Body of pancreas (tissue), 4 donors: ENCODE measurements at regions not wholly inside any gene's neighbourhood (a gene's known extent, or its start where the extent isn't known, plus 50 kb on each side); places are given as distances from the start of the nearest gene placed in this dataset.

Source experiments
- ATAC-seq: fragments of 150-250 bp; one replicate; pipeline ENCODE4 v1.9.1; 2016
- DNase-seq, 4 donors: peaks; one replicate each; pipeline ENCODE4 v3.0.0-alpha.2; 2019
- H3K27ac ChIP-seq, 4 donors: fragments of 200-600 bp; sonication (generic); 1 replicate in 3 of 4; 2 replicates in 1 of 4; pipeline versions ENCODE4 v1.5.1 to v1.6.1; 2016 to 2019; ENCODE audit warnings: mild to moderate bottlenecking in 1 of 4, mixed read lengths in 1 of 4, moderate library complexity in 1 of 4
- H3K27me3 ChIP-seq, 2 donors: fragments of 200-600 bp; sonication (generic); one replicate each; pipeline ENCODE4 v1.6.0; 2016; ENCODE audit warnings: mild to moderate bottlenecking in 1 of 2
- H3K36me3 ChIP-seq, 2 donors: fragments of 200-600 bp; sonication (generic); replicated peaks in 1 of 2; 2 replicates each; pipeline ENCODE4 v1.5.1; 2016; ENCODE audit warnings: low read depth in 2 of 2; ENCODE audit not compliant: insufficient read depth in 1 of 2
- H3K4me1 ChIP-seq: fragments of 200-600 bp; sonication (generic); one replicate; pipeline ENCODE4 v1.6.0; 2016
- H3K4me3 ChIP-seq, 2 donors: fragments of 200-600 bp; sonication (generic); 1 replicate in 1 of 2; 2 replicates in 1 of 2; pipeline ENCODE4 v1.5.1; 2016 to 2019
- H3K9me3 ChIP-seq, 3 donors: fragments of 200-600 bp; sonication (generic); 1 replicate in 2 of 3; 2 replicates in 1 of 3; pipeline ENCODE4 v1.5.1; 2016
- CTCF ChIP-seq, 7 experiments: fragments of 450-650 bp in 4 of 7; fragments of 200-600 bp in 3 of 7; sonication (generic) in 3 of 7; IDR thresholded peaks; one replicate each; pipeline ENCODE4 v1.5.1; 2016 to 2019; ENCODE audit warnings: antibody characterized with exemption in 7 of 7
- POLR2A ChIP-seq, 3 donors: fragments of 450-650 bp; IDR thresholded peaks; one replicate each; pipeline ENCODE4 v1.6.1; 2016; ENCODE audit warnings: antibody characterized with exemption in 3 of 3, mild to moderate bottlenecking in 2 of 3
- WGBS, 2 donors: methylation state at CpG; one replicate each; pipeline ENCODE4 v1.1.5; 2017; 5-methylcytosine and 5-hydroxymethylcytosine counted together
- intact Hi-C: fragments of 100-400 bp; cut with DNase I; formaldehyde crosslinking; loops from one replicate; pipeline ENCODE4 v1.15.1; 2023

DNA sequence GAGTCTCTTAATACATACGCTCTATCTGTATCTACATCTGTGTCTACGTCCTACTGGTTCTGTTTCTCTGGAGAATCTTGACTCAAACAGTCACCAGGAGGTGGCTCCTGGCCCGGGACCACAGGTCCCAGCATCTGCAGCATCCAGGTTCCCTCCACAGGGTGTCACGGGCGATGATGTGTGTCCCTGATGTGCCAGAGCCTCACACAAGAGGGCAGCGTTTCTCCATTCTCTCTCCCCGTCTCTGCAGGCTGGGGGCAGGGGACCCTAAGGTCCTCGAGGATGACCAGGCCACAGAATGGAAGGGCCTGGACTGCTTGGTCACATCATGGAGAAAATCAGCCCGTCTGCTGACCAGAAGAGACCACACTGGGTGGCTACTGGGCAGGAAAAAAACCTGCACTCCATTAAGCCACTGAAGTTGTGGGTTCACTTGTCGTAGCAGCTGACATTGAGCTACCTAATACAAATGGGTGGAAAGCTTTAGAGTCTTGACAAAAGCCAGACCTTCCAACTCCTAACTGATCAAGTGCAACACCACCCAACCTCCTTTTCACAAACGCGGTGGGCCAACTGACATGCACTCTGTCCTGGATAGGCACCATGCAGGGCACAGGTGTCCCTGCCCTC lies 392.5 kb downstream of the CTTN start:
- 83 to 86% methylated on average over 5 to 12 of the region's 12 CpGs for WGBS, 2 donors
- H3K4me3 ChIP-seq: no peak overlapping the region
- ATAC-seq (no peak), DNase-seq (no peak)
- intact Hi-C loops: no loop called here
- no peaks in the 10 kb centered on the region for H3K9me3 ChIP-seq
- peaks cover 0 to 3% of the 10 kb centered on the region in 2 donors for H3K36me3 ChIP-seq
- no peak for TF ChIP-seq CTCF (IDR thresholded peaks at IDR 0.05)
- TF ChIP-seq POLR2A (IDR thresholded peaks at IDR 0.05): no peak
- no peak overlapping the region for H3K27ac ChIP-seq
- H3K27me3 ChIP-seq: no peaks in the 10 kb centered on the region
- no peaks in the 10 kb centered on the region for H3K4me1 ChIP-seq

DNA sequence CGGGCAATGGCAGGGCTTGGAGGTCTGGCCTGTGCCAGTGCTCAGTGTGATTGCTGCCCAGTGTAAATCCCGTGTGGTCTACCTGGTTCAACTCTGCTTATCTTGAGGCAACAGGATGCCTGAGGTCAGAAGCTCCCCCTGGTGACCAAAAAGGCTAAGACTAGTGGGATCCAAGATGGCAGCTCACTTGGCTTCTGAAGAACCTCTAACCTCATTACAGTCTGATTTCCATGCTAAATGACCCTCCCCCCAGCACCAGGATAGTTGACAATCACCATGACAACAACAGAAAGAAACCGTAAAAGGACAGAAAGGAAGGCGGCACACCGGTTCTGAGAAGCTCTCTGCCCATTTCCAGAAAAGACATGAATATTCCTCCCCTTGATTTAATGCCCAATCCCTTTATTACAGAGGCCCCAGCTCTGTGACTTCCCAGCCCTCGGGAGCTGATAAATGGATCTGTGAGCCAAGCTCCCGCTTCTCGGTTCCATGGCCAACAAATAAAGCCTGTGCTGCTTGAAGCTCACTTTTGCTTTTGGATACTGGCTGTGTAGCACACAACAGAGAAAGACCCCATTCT lies 398.4 kb downstream of the CTTN start:
- no peaks in the 10 kb centered on the region for H3K27me3 ChIP-seq
- no peaks in the 10 kb centered on the region for H3K4me1 ChIP-seq
- WGBS, 2 donors: 94 to 95% methylated on average over 8 of the region's 8 CpGs
- intact Hi-C loops: no loop called here
- ATAC-seq (no peak), DNase-seq (no peak)
- H3K36me3 ChIP-seq: peaks cover 0 to 4% of the 10 kb centered on the region in 2 donors
- no peak overlapping the region for H3K4me3 ChIP-seq
- TF ChIP-seq CTCF (IDR thresholded peaks at IDR 0.05) (no peak), POLR2A (IDR thresholded peaks at IDR 0.05) (no peak)
- no peak overlapping the region for H3K27ac ChIP-seq
- no peaks in the 10 kb centered on the region for H3K9me3 ChIP-seq

DNA sequence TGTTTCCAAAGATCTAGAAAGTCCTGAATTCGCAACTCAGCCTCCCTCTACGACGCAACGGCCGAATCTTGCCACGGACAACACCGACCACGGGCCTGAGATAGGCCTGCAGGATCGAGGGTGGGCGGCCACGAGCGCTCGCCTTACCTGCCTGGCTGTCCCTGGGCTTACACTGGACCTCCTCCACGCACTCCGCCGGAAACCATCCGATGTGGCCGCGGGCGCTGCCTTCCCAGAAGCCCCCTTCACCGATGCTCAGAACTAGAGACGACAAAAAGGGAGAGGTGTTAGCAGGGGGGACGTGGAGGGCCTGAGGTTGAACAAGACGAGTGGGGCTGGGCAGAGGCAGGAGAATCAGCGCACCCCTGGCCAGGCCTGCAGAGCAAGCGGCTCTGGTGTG lies 400.0 kb downstream of the CTTN start:
- Histone ChIP-seq H3K4me3 (no peak overlapping the region), H3K36me3 (peaks cover 0 to 4% of the 10 kb centered on the region in 2 donors), H3K9me3 (no peaks in the 10 kb centered on the region), H3K27ac (no peak overlapping the region), H3K4me1 (no peaks in the 10 kb centered on the region), H3K27me3 (no peaks in the 10 kb centered on the region)
- WGBS, 2 donors: 91 to 94% methylated on average over 23 to 26 of the region's 26 CpGs
- intact Hi-C loops: no loop called here
- TF ChIP-seq CTCF (IDR thresholded peaks at IDR 0.05): no peak
- TF ChIP-seq POLR2A (IDR thresholded peaks at IDR 0.05): no peak
- no peak for DNase-seq
- ATAC-seq: no peak

DNA sequence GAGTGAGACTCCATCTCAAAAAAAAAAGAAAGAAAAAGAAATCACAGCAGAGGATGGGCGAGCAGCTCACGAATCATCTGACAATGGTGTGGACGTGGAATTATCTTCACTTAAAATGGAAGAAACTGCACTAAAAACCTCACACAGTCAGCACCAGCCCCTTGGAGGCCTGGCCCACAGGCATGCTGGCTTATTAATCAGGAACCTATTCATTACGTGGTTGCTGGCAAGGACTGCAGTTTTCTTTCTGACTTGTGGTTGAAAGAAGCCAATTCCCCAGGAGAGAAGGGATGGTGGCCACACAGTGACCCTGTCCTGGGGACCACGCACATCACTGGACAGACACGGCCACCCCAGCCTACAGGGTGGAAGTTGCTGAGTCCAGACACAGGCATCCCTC lies 401.1 kb downstream of the CTTN start:
- TF ChIP-seq POLR2A (IDR thresholded peaks at IDR 0.05) (no peak), CTCF (IDR thresholded peaks at IDR 0.05) (no peak)
- Histone ChIP-seq H3K27ac (no peak overlapping the region), H3K9me3 (no peaks in the 10 kb centered on the region), H3K4me3 (no peak overlapping the region), H3K36me3 (peaks cover 0 to 4% of the 10 kb centered on the region in 2 donors), H3K27me3 (no peaks in the 10 kb centered on the region), H3K4me1 (no peaks in the 10 kb centered on the region)
- ATAC-seq (no peak), DNase-seq (no peak)
- 77 to 80% methylated on average over 6 of the region's 6 CpGs for WGBS, 2 donors
- intact Hi-C loops: no loop called here

- 96 to 98% methylated on average over 5 to 7 of the region's 8 CpGs for WGBS, 2 donors
- intact Hi-C loops: no loop called here
- no peak overlapping the region for H3K27ac ChIP-seq
- H3K4me1 ChIP-seq: no peaks in the 10 kb centered on the region
- ATAC-seq (no peak), DNase-seq (no peak)
- TF ChIP-seq CTCF (IDR thresholded peaks at IDR 0.05): no peak
- no peak for TF ChIP-seq POLR2A (IDR thresholded peaks at IDR 0.05)
- H3K36me3 ChIP-seq: peaks cover 0 to 4% of the 10 kb centered on the region in 2 donors
- no peaks in the 10 kb centered on the region for H3K27me3 ChIP-seq
- no peak overlapping the region for H3K4me3 ChIP-seq
- no peaks in the 10 kb centered on the region for H3K9me3 ChIP-seq
These were observed 403.9 kb downstream of the CTTN start for GRCh38 chr11:70802185-70802584.
